A673 (cell line): ENCODE measurements at regions not wholly inside any gene's neighbourhood (a gene's known extent, or its start where the extent isn't known, plus 50 kb on each side); places are given as distances from the start of the nearest gene placed in this dataset.

Experiments
- BruUV-seq: library from RNA; stranded (reverse); fragments of 400-500 nt; replicated peaks from 2 replicates; lab custom pipeline; 2021; lab: Mats Ljungman, UMichigan
- CTCF ChIA-PET: fragments of 300-600 bp; sonication (Branson Sonifier 250); formaldehyde crosslinking; loops from one replicate; lab custom pipeline; 2022; ENCODE audit warnings: antibody characterized with exemption; lab: Charles Lee
- POLR2A ChIA-PET: fragments of 300-600 bp; sonication (Branson Sonifier 250); formaldehyde crosslinking; loops from one replicate; lab custom pipeline; 2022; ENCODE audit warnings: antibody characterized with exemption; ENCODE audit not compliant: low non-redundant PET; lab: Charles Lee
- DNase-seq: peaks from one replicate; pipeline ENCODE4 v3.0.0-alpha.2; 2015; ENCODE audit warnings: low spot score
- H3K27ac ChIP-seq: fragments of 200-600 bp; sonication (generic); 2 replicates; pipeline ENCODE4 v1.5.1; 2016; ENCODE audit warnings: mixed run types, low read depth, mild to moderate bottlenecking, mixed read lengths, antibody characterized with exemption, low read length; ENCODE audit not compliant: poor library complexity, severe bottlenecking
- H3K27me3 ChIP-seq: fragments of 200-600 bp; sonication (generic); replicated peaks from 2 replicates; pipeline ENCODE4 v1.6.1; 2017; ENCODE audit warnings: mixed run types, low read depth, mild to moderate bottlenecking, mixed read lengths, antibody characterized with exemption, low read length; ENCODE audit not compliant: insufficient read depth, poor library complexity
- H3K36me3 ChIP-seq: fragments of 200-600 bp; sonication (generic); 2 replicates; pipeline ENCODE4 v1.6.1; 2016; ENCODE audit warnings: mixed run types, mild to moderate bottlenecking, mixed read lengths, antibody characterized with exemption, low read length; ENCODE audit not compliant: insufficient read depth, poor library complexity, severe bottlenecking
- H3K4me1 ChIP-seq: fragments of 200-600 bp; sonication (generic); 2 replicates; pipeline ENCODE4 v1.6.1; 2017; ENCODE audit warnings: mixed run types, mild to moderate bottlenecking, mixed read lengths, antibody characterized with exemption, low read length; ENCODE audit not compliant: insufficient read depth, poor library complexity, severe bottlenecking
- H3K4me3 ChIP-seq: fragments of 200-600 bp; sonication (generic); 2 replicates; pipeline ENCODE4 v1.5.1; 2016; ENCODE audit warnings: low read depth, mixed run types, mild to moderate bottlenecking, mixed read lengths, low read length; ENCODE audit not compliant: poor library complexity, severe bottlenecking
- H3K9me3 ChIP-seq: fragments of 200-600 bp; sonication (generic); 2 replicates; pipeline ENCODE4 v1.6.1; 2016; ENCODE audit warnings: mixed run types, low read depth, mild to moderate bottlenecking, mixed read lengths, antibody characterized with exemption, low read length; ENCODE audit not compliant: poor library complexity, severe bottlenecking
- EZH2 ChIP-seq: fragments of 200-600 bp; sonication (generic); IDR thresholded peaks from 2 replicates; pipeline ENCODE4 v1.6.1; 2017; ENCODE audit warnings: borderline replicate concordance, low read depth, mild to moderate bottlenecking, mixed read lengths, antibody characterized with exemption, low read length; ENCODE audit not compliant: poor library complexity, severe bottlenecking
- intact Hi-C: fragments of 100-400 bp; cut with micrococcal nuclease; formaldehyde crosslinking; loops from one replicate; pipeline ENCODE4 v1.10.0; 2022; ENCODE audit not compliant: unreplicated experiment
- TF ChIP-seq, protein P1 (sequence below): fragments of 300-800, 200-600 bp; sonication (generic); conservative IDR thresholded peaks from 2 replicates; pipeline ENCODE4 v1.5.1; 2017; ENCODE audit warnings: low read depth, mild to moderate bottlenecking, antibody characterized with exemption, low read length, moderate library complexity, mixed read lengths

DNA sequence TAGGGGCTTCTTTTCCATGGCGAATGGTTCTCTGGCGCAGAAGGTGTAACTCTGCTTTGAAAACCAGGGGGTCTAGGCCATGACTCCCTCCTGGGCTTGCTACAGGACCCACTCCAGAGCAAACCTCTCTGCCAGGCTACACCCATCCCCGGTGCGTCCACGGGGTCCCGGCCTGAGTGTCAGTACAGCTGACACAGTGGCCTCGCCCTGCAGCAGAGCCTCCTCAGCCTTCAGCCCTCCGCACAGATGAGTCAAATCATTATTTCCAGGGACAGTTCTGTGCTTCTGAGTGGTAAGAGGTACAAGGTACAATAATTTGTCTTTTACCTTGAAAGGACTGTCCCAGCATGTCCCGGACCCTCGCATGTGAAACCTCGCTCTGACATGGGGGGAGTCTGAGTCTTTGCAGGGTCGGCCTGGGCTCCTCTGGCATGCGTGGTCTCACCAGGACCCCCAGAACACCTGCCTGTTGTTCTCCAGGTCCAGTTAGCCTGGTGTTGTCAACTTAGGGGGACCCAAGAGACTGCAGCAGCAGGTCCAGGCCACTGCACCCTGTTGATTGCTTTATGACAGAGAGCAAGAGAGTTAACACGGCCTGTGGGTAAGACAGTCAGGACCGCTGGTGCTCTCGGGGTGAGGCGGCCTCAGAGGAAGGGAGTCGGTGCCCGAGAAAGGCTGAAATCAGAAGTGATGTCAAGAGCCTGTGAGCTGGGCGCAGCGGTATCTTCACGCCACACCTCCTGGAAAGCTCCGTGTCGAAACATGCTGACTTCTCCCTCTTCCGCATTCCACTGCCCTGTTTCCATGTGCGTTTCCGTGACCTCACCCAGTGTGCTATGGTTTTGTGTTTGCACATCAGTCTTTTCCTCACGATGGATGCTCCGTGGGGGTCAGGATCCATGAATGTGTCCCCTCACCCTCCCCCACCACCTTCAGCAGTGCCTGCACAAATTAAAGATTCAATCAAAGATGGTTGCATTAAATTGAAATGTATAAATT, 340.1 kb downstream of the EIPR1 start:
- no peaks in the 10 kb centered on the region for H3K36me3 ChIP-seq
- DNase-seq: no peak
- ChIA-PET CTCF (no interaction called here), POLR2A (no interaction called here)
- intact Hi-C loops: no loop called here
- no peaks in the 10 kb centered on the region for H3K4me1 ChIP-seq
- TF ChIP-seq, protein P1, sequence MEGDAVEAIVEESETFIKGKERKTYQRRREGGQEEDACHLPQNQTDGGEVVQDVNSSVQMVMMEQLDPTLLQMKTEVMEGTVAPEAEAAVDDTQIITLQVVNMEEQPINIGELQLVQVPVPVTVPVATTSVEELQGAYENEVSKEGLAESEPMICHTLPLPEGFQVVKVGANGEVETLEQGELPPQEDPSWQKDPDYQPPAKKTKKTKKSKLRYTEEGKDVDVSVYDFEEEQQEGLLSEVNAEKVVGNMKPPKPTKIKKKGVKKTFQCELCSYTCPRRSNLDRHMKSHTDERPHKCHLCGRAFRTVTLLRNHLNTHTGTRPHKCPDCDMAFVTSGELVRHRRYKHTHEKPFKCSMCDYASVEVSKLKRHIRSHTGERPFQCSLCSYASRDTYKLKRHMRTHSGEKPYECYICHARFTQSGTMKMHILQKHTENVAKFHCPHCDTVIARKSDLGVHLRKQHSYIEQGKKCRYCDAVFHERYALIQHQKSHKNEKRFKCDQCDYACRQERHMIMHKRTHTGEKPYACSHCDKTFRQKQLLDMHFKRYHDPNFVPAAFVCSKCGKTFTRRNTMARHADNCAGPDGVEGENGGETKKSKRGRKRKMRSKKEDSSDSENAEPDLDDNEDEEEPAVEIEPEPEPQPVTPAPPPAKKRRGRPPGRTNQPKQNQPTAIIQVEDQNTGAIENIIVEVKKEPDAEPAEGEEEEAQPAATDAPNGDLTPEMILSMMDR: no peak
- no peak for TF ChIP-seq EZH2
- H3K4me3 ChIP-seq: no peak overlapping the region
- H3K9me3 ChIP-seq: no peaks in the 10 kb centered on the region
- H3K27me3 ChIP-seq: no peaks in the 10 kb centered on the region
- H3K27ac ChIP-seq: no peak overlapping the region
- BruUV-seq: no TSS peak

- ChIA-PET POLR2A (no interaction called here), CTCF (no interaction called here)
- Histone ChIP-seq H3K27ac (no peak overlapping the region), H3K27me3 (no peaks in the 10 kb centered on the region), H3K4me3 (no peak overlapping the region), H3K9me3 (no peaks in the 10 kb centered on the region), H3K36me3 (no peaks in the 10 kb centered on the region), H3K4me1 (no peaks in the 10 kb centered on the region)
- TF ChIP-seq, protein P1: no peak
- no TSS peak for BruUV-seq
- no peak for DNase-seq
- intact Hi-C loops: no loop called here
Observed at GRCh38 chr2:3036432-3037125, 341.0 kb downstream of the EIPR1 start.

DNA sequence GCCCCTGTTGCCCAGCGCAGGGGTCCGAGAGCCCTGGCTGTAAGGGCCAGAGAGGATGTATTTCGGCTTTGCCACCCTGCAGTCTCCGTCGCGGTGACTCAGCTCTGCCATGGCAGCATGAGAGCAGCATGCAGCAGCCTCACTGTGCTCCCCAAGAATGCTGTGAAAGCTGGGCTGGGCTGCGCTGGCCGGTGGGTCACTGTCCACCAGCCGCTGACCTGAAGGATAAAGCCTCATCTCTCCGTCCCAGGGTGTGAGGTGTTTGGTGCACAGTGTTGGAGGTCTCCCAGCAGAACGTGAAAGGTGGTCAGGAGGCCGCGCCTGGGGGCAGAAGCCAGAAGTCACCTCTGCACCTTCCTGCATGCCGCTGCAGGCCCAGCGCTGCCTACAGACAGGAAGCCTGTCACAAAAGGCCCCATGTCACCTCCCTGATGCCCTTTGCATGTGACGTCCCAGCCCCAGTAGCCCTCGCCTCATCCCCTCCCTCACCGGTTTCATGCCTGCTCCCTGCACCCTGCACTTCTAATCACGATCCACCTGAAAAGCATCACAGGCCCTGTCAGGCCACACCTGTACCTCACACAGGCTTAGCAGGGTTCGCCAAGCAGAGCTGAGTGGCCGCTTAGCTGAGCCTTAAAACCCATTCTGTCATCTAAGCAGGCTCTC, 342.1 kb downstream of the EIPR1 start:
- POLR2A ChIA-PET: no interaction called here
- Histone ChIP-seq H3K9me3 (no peaks in the 10 kb centered on the region), H3K36me3 (no peaks in the 10 kb centered on the region), H3K27me3 (no peaks in the 10 kb centered on the region), H3K27ac (no peak overlapping the region), H3K4me1 (no peaks in the 10 kb centered on the region), H3K4me3 (no peak overlapping the region)
- intact Hi-C loops: no loop called here
- BruUV-seq: no TSS peak
- TF ChIP-seq, protein P1: no peak
- TF ChIP-seq EZH2: no peak
- CTCF ChIA-PET: no interaction called here
- no peak for DNase-seq
